GM21528 (cell line): ENCODE measurements at regions not wholly inside any gene's neighbourhood (a gene's known extent, or its start where the extent isn't known, plus 50 kb on each side); places are given as distances from the start of the nearest gene placed in this dataset.
"Not testable (repeated sequence)": the region's sequence is repeated elsewhere in the genome, so short reads cannot be mapped to it uniquely, and the experiment has no call there.

Experiments used
- ATAC-seq: cut with Tn5 transposase; IDR thresholded peaks from one replicate; pipeline ENCODE4 v1.9.1; 2021; ENCODE audit warnings: mild to moderate bottlenecking, moderate library complexity; ENCODE audit not compliant: unreplicated experiment, low FRiP score

DNA sequence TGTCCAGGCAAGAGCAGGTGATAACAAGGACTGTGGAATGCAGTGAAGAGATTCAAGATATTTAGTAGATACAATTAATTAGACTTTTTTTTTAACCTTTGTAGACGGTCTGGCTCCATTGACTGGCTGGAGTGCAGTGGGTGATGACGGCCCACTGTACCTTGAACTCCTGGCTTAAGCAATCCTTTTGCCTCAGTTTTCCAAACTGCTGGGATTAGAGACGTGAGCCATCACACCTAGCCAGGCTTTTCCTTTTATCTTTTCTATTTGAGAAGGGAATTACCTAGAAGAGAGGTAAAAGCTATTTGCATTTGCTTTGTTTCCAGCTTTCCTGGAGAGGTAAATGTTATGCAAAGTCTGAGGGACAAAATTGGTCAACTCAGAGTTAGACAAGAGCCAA lies 213.0 kb upstream of the MAGI2 start:
- no peak for ATAC-seq

DNA sequence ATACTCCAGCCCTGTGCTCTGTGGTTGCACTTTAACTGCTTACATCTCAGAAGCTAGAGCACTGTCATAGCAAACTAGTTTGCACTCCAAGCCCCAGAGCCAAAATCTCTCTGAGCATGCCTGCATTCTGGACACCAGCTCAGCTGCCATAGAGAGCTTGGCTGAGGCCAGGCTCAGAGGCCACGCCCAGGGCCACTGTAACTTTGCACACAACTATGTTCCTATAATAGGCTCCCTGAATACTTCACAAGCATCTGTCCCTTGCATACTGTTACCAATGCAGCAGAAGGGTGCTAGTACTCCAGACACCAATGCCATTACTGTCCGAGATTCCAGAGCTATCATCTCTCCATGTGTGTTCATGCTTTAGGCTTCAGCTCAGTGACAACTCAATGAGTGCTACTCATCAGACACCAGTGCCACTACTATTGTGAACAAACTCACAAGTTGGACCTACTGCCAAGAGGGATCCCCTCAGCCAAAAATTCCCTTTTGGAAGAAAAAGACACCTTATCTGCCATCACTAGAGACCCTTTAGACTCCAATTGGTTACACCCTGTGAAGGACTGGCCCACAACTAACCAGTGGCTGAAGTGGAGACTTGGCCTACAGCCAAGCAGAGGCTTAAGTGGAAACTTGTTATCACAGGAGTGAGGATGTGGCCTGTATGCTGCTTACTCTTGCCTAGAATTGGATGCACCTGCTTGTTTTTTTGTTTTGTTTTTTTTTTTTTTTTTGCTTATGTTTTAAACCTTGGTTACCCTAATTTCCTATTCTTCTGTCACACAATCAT lies 211.6 kb upstream of the MAGI2 start:
- ATAC-seq: no peak

- ATAC-seq: no peak
Observed at GRCh38 chr7:79658304-79658703, 204.8 kb upstream of the MAGI2 start.

DNA sequence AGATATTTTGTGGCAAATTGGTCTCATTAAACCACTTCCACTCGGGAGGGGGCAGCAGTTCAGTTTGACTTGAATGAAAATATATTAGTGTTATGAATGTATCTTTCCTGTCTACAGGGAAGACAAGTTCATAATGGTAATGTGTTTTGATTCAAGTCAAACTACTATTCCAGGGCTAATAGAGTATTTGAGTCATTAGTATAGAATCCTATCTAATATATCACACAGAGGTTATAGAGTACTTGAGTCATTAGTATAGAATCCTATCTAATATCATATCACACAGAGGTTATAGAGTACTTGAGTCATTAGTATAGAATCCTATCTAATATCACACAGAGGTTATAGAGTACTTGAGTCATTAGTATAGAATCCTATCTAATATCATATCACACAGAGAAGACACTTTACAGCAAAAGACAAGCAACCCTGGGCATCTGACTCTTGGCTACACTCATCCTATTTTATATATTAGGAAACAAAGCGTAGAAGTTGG lies 199.7 kb upstream of the MAGI2 start:
- ATAC-seq: no peak

GRCh38 chr7:79652619-79653018 lies 199.2 kb upstream of the MAGI2 start:
- no peak for ATAC-seq

DNA sequence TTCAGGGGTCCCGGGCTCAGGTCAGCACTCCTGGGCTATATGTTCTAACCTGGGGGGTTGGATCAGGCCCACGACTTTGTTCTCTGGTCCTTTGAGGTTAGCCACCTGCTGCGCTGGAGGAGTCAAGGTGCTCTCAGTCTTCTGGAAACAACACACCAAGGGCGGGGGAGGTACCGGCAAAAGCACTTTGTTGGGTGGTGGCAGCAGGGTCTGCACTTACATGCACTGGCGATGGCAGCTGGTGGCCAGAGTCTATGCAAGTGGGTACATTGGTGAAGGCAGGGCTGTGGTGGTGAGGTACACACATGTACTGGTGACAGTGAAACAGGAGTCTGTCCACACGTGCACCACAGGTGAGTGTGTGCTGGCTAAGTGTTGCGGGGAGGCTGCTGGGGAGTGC lies 194.2 kb upstream of the MAGI2 start:
- no peak for ATAC-seq

GRCh38 chr7:79646278-79646677 lies 192.8 kb upstream of the MAGI2 start:
- ATAC-seq: no peak

DNA sequence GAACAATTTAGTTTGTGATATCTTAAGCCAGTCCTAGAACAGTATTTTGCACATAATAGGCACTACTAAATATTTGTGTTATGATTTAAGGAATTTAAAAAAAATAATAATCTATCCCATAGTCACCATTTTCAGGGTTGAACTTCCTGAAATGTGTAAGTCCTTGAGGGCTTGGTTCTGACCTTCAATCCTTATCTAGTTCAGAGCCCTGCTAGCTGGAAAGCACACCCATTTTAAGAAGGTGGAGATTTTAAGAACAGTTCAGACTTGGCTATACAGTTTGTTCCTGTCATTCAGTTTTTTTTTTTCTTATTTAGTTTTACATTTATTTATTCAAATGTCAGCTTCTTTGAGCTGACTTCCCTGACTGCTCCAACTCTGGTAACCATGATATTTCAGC lies 183.4 kb upstream of the MAGI2 start:
- ATAC-seq: no peak

- ATAC-seq: not testable (repeated sequence)
Observed at GRCh38 chr7:79625921-79626320, 172.5 kb upstream of the MAGI2 start.

- no peak for ATAC-seq
Observed at GRCh38 chr7:79624336-79624735, 170.9 kb upstream of the MAGI2 start.

DNA sequence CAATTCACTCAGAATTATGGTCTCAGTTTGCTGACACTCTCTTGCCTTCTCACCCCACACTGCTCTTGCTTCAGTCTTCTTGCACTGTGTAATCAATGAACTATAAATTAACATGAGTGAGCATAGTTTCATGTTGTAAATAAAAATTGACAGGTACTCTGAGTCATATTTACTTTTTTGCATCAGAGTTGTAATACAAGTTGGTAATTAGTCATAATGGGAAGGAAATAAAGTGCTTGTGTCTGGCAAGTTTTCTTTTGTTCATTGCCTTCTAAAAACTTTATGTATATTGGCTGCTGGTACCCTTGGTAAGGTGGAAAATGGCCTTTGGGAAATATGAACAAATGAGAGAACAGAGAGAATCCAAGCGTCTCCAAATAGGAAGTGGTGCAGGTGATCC lies 169.3 kb upstream of the MAGI2 start:
- ATAC-seq: no peak

GRCh38 chr7:79620291-79620690 lies 166.8 kb upstream of the MAGI2 start:
- ATAC-seq: no peak

GRCh38 chr7:79619216-79619615 lies 165.7 kb upstream of the MAGI2 start:
- ATAC-seq: no peak

DNA sequence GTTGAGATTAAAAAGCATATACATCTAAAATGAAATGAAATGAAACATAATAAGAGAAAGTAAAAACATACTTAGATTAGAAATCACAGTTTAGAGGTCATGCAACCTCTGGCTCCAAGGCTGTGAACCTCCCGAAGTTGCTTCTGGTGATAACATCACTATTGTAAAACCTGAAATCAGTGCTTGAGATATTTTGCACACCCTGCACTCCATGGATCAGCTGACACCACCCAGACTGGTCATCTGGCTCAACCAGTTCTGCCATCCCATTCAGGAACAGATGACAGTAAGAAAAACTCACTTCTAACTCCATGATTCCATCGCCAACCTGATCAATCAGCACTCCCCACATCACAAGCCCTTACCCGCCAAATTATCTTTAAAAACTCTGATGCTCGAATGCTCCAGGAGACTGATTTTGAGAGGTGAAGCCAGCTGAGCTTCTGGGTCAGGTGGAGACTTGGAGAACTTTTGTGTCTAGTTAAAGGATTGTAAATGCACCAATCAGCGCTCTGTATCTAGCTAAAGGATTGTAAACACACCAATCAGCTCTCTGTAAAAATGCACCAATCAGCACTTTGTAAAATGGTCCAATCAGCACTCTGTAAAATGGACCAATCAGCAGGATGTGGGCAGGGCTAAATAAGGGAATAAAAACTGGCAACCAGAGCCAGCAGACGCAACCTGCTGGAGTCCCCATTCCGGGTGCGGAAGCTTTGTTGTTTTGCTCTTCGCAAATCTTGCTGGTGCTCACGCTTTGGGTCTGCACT lies 162.6 kb upstream of the MAGI2 start:
- no peak for ATAC-seq

DNA sequence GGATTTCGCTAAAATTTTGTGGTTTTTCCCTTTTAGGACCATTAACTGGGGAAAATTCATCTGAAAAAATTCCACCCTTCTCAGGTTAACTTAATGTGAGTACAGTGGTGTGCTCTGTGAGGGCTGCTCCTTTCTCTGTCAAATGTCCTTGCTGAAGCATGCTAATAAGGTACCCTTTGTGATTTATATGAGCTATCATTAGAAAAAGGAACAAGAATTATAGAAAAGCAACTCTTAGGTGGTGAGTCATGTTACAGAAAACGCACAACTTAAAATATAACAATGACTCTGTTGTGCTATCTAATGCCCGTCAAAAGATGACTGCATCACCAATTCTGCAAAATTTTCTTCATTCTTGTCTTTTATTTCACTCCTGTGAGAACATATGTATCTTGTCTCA lies 162.0 kb upstream of the MAGI2 start:
- ATAC-seq: no peak

- ATAC-seq: no peak
Observed at GRCh38 chr7:79612903-79613302, 159.4 kb upstream of the MAGI2 start.

DNA sequence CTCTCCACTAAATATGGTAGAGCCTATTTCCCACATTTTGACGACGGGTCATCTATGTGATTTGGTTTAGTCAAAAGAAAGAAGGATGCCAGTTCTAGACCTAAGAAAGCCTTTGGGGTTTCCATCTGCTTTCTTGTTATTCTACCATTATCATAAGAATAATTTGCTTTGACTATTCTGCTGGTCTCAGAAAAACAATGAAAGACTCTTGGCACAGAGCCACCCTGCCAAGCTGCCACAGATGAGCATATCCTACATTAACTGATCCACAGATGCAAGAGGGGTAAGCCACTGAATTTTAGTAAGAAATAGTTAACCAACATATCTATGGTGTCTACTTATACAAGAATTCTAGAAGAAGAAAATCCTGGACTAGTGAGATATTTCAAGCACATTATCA lies 158.6 kb upstream of the MAGI2 start:
- ATAC-seq: no peak

DNA sequence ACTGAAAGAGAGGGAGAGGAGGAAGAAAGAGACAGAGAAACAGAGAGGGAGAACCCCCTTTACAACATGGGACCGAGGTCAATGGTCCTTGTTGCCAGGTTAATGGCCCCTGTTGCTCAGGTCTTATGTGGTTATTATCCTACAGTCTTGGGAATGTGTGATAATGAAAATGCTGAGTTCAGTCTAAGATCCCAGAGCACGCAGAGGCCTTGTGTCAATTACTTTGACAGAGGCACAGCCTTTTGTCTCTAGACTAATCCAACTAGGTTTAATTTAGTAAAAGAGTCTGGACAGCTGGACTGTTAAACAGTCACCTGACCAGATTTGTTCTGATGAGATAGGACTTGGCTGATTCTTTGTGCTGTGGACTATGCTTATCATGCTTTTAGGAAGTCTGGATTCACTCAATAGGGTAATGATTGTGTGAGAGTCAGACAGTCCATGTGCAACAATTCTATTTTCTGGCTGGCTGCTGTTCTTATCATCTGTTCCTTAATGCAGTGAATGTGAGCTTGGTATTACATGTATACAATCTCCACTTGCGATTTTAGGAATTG lies 157.4 kb upstream of the MAGI2 start:
- no peak for ATAC-seq

DNA sequence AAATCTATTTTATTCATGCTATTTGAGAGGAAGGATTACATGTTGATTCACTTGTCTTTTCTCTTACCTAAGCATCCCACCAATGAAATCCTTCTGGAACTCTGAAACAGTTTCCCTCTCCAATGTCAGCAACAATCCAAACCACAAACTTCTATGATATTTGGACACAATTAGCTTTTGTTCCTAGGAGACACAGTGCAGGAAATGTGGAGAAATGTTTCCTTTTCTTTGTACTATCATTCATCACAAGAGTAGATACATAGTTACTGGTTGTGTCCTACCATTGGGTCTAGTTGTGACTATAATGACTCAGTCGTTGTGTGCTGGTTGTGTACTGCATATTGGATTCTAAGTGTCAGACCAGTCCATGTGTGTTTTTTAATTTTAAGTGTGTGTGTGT lies 156.8 kb upstream of the MAGI2 start:
- no peak for ATAC-seq

GRCh38 chr7:79608005-79608404 lies 154.5 kb upstream of the MAGI2 start:
- ATAC-seq: no peak

GRCh38 chr7:79604841-79605240 lies 151.4 kb upstream of the MAGI2 start:
- ATAC-seq: no peak

- no peak for ATAC-seq
Observed at GRCh38 chr7:79598351-79598750, 144.9 kb upstream of the MAGI2 start.
